A673 (cell line): ENCODE measurements at regions not wholly inside any gene's neighbourhood (a gene's known extent, or its start where the extent isn't known, plus 50 kb on each side); places are given as distances from the start of the nearest gene placed in this dataset.

Experiments
- BruUV-seq: library from RNA; stranded (reverse); fragments of 400-500 nt; replicated peaks from 2 replicates; lab custom pipeline; 2021; lab: Mats Ljungman, UMichigan
- CTCF ChIA-PET: fragments of 300-600 bp; sonication (Branson Sonifier 250); formaldehyde crosslinking; loops from one replicate; lab custom pipeline; 2022; ENCODE audit warnings: antibody characterized with exemption; lab: Charles Lee
- POLR2A ChIA-PET: fragments of 300-600 bp; sonication (Branson Sonifier 250); formaldehyde crosslinking; loops from one replicate; lab custom pipeline; 2022; ENCODE audit warnings: antibody characterized with exemption; ENCODE audit not compliant: low non-redundant PET; lab: Charles Lee
- DNase-seq: peaks from one replicate; pipeline ENCODE4 v3.0.0-alpha.2; 2015; ENCODE audit warnings: low spot score
- H3K27ac ChIP-seq: fragments of 200-600 bp; sonication (generic); 2 replicates; pipeline ENCODE4 v1.5.1; 2016; ENCODE audit warnings: mixed run types, low read depth, mild to moderate bottlenecking, mixed read lengths, antibody characterized with exemption, low read length; ENCODE audit not compliant: poor library complexity, severe bottlenecking
- H3K27me3 ChIP-seq: fragments of 200-600 bp; sonication (generic); replicated peaks from 2 replicates; pipeline ENCODE4 v1.6.1; 2017; ENCODE audit warnings: mixed run types, low read depth, mild to moderate bottlenecking, mixed read lengths, antibody characterized with exemption, low read length; ENCODE audit not compliant: insufficient read depth, poor library complexity
- H3K36me3 ChIP-seq: fragments of 200-600 bp; sonication (generic); 2 replicates; pipeline ENCODE4 v1.6.1; 2016; ENCODE audit warnings: mixed run types, mild to moderate bottlenecking, mixed read lengths, antibody characterized with exemption, low read length; ENCODE audit not compliant: insufficient read depth, poor library complexity, severe bottlenecking
- H3K4me1 ChIP-seq: fragments of 200-600 bp; sonication (generic); 2 replicates; pipeline ENCODE4 v1.6.1; 2017; ENCODE audit warnings: mixed run types, mild to moderate bottlenecking, mixed read lengths, antibody characterized with exemption, low read length; ENCODE audit not compliant: insufficient read depth, poor library complexity, severe bottlenecking
- H3K4me3 ChIP-seq: fragments of 200-600 bp; sonication (generic); 2 replicates; pipeline ENCODE4 v1.5.1; 2016; ENCODE audit warnings: low read depth, mixed run types, mild to moderate bottlenecking, mixed read lengths, low read length; ENCODE audit not compliant: poor library complexity, severe bottlenecking
- H3K9me3 ChIP-seq: fragments of 200-600 bp; sonication (generic); 2 replicates; pipeline ENCODE4 v1.6.1; 2016; ENCODE audit warnings: mixed run types, low read depth, mild to moderate bottlenecking, mixed read lengths, antibody characterized with exemption, low read length; ENCODE audit not compliant: poor library complexity, severe bottlenecking
- CTCF ChIP-seq: fragments of 300-800, 200-600 bp; sonication (generic); conservative IDR thresholded peaks from 2 replicates; pipeline ENCODE4 v1.5.1; 2017; ENCODE audit warnings: low read depth, mild to moderate bottlenecking, antibody characterized with exemption, low read length, moderate library complexity, mixed read lengths
- EZH2 ChIP-seq: fragments of 200-600 bp; sonication (generic); IDR thresholded peaks from 2 replicates; pipeline ENCODE4 v1.6.1; 2017; ENCODE audit warnings: borderline replicate concordance, low read depth, mild to moderate bottlenecking, mixed read lengths, antibody characterized with exemption, low read length; ENCODE audit not compliant: poor library complexity, severe bottlenecking
- intact Hi-C: fragments of 100-400 bp; cut with micrococcal nuclease; formaldehyde crosslinking; loops from one replicate; pipeline ENCODE4 v1.10.0; 2022; ENCODE audit not compliant: unreplicated experiment

- no peak overlapping the region for H3K27ac ChIP-seq
- H3K4me1 ChIP-seq = peaks cover 46% of the 10 kb centered on the region
- TF ChIP-seq CTCF (no peak), EZH2 (no peak)
- no peak for DNase-seq
- no peaks in the 10 kb centered on the region for H3K27me3 ChIP-seq
- CTCF ChIA-PET = no interaction called here
- H3K9me3 ChIP-seq = no peaks in the 10 kb centered on the region
- POLR2A ChIA-PET = interaction anchor here (0.6 kb wide), 1 partner anchor 614 kb away, joined by 4 read pairs; no protein-coding TSS in a partner anchor
- intact Hi-C loops = loop anchor here (5.0 kb wide), 1 partner anchor 227 kb away; no protein-coding TSS in a partner anchor
- H3K36me3 ChIP-seq = no peaks in the 10 kb centered on the region
- BruUV-seq = no TSS peak
- H3K4me3 ChIP-seq = no peak overlapping the region
Observed at GRCh38 chr2:122519821-122520611, 764.6 kb downstream of the TSN start.

GRCh38 chr2:122523143-122523542 is 767.7 kb downstream of the TSN start:
- H3K4me3 ChIP-seq = no peak overlapping the region

GRCh38 chr2:122523981-122524380 is 768.5 kb downstream of the TSN start:
- H3K9me3 ChIP-seq = no peaks in the 10 kb centered on the region
- H3K4me3 ChIP-seq = no peak overlapping the region
- H3K27me3 ChIP-seq = no peaks in the 10 kb centered on the region
- CTCF ChIA-PET = no interaction called here
- H3K36me3 ChIP-seq = no peaks in the 10 kb centered on the region
- no TSS peak for BruUV-seq
- no peak for DNase-seq
- intact Hi-C loops = no loop called here
- TF ChIP-seq CTCF = no peak
- no peak for TF ChIP-seq EZH2
- peaks cover 7% of the 10 kb centered on the region for H3K4me1 ChIP-seq
- no peak overlapping the region for H3K27ac ChIP-seq
- POLR2A ChIA-PET = no interaction called here

More at GRCh38 chr2:122523143-122523542, 767.7 kb downstream of the TSN start:
- H3K27me3 ChIP-seq = no peaks in the 10 kb centered on the region
- ChIA-PET CTCF (no interaction called here), POLR2A (no interaction called here)
- no peaks in the 10 kb centered on the region for H3K9me3 ChIP-seq
- intact Hi-C loops = no loop called here
- peaks cover 16% of the 10 kb centered on the region for H3K4me1 ChIP-seq
- no peak for DNase-seq
- H3K27ac ChIP-seq = no peak overlapping the region
- no TSS peak for BruUV-seq
- TF ChIP-seq EZH2 (no peak), CTCF (no peak; the same call in 1 of the 2 replicates)
- no peaks in the 10 kb centered on the region for H3K36me3 ChIP-seq
